ENCODE measurements at regions not wholly inside any gene's neighbourhood (a gene's known extent, or its start where the extent isn't known, plus 50 kb on each side); places are given as distances from the start of the nearest gene placed in this dataset.

DNA sequence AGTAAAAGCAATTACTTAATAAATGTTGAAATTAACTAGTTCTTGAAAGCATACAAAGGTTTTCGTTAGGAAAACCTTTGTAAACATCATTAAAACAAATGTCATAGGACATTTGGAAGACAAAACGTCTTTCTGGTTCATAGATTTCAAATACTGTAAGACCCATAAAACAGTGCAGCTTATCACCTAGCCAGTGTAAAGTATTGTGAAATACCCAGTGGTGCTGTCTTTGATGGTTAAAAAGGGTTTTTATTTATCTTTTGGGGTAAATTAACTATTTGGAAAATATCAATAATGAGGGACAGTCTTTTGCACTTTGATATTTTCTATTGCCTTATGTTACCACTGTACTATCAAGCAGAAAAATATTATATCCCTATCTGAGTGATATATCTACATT, 120.0 kb upstream of the FAM98A start:
- H3K27ac ChIP-seq (replicated peaks): no peak overlapping the region
- no peak for DNase-seq (ENCODE audit: low read depth in 1 of 2, low spot score in 1 of 2)
- no peak overlapping the region for H3K4me3 ChIP-seq (replicated peaks; ENCODE audit: insufficient read depth, low read length)
- H3K27me3 ChIP-seq (ENCODE audit: insufficient read depth, poor library complexity, severe bottlenecking): no peaks in the 10 kb centered on the region
- TF ChIP-seq, protein P1, sequence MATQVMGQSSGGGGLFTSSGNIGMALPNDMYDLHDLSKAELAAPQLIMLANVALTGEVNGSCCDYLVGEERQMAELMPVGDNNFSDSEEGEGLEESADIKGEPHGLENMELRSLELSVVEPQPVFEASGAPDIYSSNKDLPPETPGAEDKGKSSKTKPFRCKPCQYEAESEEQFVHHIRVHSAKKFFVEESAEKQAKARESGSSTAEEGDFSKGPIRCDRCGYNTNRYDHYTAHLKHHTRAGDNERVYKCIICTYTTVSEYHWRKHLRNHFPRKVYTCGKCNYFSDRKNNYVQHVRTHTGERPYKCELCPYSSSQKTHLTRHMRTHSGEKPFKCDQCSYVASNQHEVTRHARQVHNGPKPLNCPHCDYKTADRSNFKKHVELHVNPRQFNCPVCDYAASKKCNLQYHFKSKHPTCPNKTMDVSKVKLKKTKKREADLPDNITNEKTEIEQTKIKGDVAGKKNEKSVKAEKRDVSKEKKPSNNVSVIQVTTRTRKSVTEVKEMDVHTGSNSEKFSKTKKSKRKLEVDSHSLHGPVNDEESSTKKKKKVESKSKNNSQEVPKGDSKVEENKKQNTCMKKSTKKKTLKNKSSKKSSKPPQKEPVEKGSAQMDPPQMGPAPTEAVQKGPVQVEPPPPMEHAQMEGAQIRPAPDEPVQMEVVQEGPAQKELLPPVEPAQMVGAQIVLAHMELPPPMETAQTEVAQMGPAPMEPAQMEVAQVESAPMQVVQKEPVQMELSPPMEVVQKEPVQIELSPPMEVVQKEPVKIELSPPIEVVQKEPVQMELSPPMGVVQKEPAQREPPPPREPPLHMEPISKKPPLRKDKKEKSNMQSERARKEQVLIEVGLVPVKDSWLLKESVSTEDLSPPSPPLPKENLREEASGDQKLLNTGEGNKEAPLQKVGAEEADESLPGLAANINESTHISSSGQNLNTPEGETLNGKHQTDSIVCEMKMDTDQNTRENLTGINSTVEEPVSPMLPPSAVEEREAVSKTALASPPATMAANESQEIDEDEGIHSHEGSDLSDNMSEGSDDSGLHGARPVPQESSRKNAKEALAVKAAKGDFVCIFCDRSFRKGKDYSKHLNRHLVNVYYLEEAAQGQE (IDR thresholded peaks at IDR 0.05; ENCODE audit: insufficient replicate concordance, low read depth): no peak
- TF ChIP-seq, protein P2, sequence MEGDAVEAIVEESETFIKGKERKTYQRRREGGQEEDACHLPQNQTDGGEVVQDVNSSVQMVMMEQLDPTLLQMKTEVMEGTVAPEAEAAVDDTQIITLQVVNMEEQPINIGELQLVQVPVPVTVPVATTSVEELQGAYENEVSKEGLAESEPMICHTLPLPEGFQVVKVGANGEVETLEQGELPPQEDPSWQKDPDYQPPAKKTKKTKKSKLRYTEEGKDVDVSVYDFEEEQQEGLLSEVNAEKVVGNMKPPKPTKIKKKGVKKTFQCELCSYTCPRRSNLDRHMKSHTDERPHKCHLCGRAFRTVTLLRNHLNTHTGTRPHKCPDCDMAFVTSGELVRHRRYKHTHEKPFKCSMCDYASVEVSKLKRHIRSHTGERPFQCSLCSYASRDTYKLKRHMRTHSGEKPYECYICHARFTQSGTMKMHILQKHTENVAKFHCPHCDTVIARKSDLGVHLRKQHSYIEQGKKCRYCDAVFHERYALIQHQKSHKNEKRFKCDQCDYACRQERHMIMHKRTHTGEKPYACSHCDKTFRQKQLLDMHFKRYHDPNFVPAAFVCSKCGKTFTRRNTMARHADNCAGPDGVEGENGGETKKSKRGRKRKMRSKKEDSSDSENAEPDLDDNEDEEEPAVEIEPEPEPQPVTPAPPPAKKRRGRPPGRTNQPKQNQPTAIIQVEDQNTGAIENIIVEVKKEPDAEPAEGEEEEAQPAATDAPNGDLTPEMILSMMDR (IDR thresholded peaks at IDR 0.05; ENCODE audit: insufficient read depth, low read length): no peak
- TF ChIP-seq GABPA (IDR thresholded peaks at IDR 0.05; ENCODE audit: low read depth) (no peak), SPI1 (IDR thresholded peaks at IDR 0.05; ENCODE audit: borderline replicate concordance, low read depth) (no peak), POLR2AphosphoS5 (IDR thresholded peaks at IDR 0.05; ENCODE audit: low read depth) (no peak)

DNA sequence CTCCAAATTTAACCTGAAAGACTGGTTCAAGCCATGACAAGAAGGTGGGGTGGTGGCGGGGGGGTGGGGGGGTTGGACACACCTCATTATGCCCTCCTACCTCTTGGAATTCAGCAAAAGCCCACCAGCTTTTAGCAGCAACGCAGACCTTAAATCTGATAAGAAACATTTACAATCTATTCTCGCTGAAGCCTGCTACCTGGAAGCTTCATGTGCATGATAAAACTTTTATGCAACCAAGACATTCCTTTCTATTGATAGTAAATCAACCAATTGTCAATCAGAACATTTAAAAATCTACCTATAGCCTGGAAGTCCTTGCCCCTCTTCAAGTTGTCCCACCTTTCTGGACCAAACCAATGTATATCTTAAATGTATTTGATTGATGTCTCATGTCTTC, 113.6 kb upstream of the FAM98A start:
- DNase-seq (ENCODE audit: low read depth in 1 of 2, low spot score in 1 of 2): no peak
- Histone ChIP-seq H3K27me3 (ENCODE audit: insufficient read depth, poor library complexity, severe bottlenecking) (no peaks in the 10 kb centered on the region), H3K4me3 (replicated peaks; ENCODE audit: insufficient read depth, low read length) (no peak overlapping the region), H3K27ac (replicated peaks) (no peak overlapping the region)
- TF ChIP-seq, protein P2 (IDR thresholded peaks at IDR 0.05; ENCODE audit: insufficient read depth, low read length): no peak

DNA sequence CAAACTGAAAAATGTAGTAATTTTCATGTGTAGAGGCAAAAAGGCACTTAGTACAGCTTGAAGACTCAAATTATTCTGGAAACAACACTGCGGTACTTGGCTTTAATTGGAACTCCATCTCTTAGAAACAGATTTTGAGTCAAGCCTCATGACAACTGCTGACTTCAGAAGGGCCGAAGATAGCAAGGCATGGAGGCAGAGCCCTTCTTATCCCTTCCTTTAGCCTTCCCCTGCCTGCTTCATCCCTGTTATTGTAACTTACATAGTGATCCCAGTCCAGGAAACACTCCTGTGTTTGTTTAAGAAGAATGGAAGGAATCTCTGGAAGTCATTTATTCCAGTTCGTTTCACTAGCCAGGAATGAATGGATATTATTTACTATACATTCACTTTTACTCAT, 110.9 kb upstream of the FAM98A start:
- Histone ChIP-seq H3K4me3 (replicated peaks; ENCODE audit: insufficient read depth, low read length) (no peak overlapping the region), H3K27ac (replicated peaks) (no peak overlapping the region), H3K27me3 (ENCODE audit: insufficient read depth, poor library complexity, severe bottlenecking) (no peaks in the 10 kb centered on the region)
- TF ChIP-seq GABPA (IDR thresholded peaks at IDR 0.05; ENCODE audit: low read depth) (no peak), SPI1 (IDR thresholded peaks at IDR 0.05; ENCODE audit: borderline replicate concordance, low read depth) (no peak), POLR2AphosphoS5 (IDR thresholded peaks at IDR 0.05; ENCODE audit: low read depth) (no peak)
- TF ChIP-seq, protein P1 (IDR thresholded peaks at IDR 0.05; ENCODE audit: insufficient replicate concordance, low read depth): no peak
- TF ChIP-seq, protein P2 (IDR thresholded peaks at IDR 0.05; ENCODE audit: insufficient read depth, low read length): no peak
- no peak for DNase-seq (ENCODE audit: low read depth in 1 of 2, low spot score in 1 of 2)

DNA sequence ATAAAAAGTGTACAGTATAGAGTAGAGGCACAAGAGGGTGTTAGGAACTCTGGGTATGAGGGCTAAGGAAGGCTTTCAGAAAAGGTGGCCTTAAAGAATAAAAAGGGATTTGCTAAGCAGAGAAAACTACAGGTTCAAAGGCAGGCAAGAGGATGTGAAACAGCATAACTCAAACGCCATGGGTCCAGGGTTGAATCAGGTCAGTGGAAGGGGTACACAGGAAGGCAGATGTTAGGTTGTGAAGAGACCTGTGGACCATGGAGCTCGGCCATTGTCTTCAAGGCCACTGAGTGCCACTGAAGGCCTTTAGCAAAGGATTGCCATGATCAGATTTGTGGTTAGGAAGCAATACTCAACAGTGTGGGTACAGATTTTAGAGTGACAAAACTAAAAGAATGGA, 108.2 kb upstream of the FAM98A start:
- Histone ChIP-seq H3K4me3 (replicated peaks; ENCODE audit: insufficient read depth, low read length) (no peak overlapping the region), H3K27me3 (ENCODE audit: insufficient read depth, poor library complexity, severe bottlenecking) (no peaks in the 10 kb centered on the region), H3K27ac (replicated peaks) (no peak overlapping the region)
- DNase-seq (ENCODE audit: low read depth in 1 of 2, low spot score in 1 of 2): no peak
- TF ChIP-seq, protein P2 (IDR thresholded peaks at IDR 0.05; ENCODE audit: insufficient read depth, low read length): no peak
- TF ChIP-seq, protein P1 (IDR thresholded peaks at IDR 0.05; ENCODE audit: insufficient replicate concordance, low read depth): no peak

Measured in HL-60 (cell line).